A673 (cell line): ENCODE measurements at regions not wholly inside any gene's neighbourhood (a gene's known extent, or its start where the extent isn't known, plus 50 kb on each side); places are given as distances from the start of the nearest gene placed in this dataset.

Experiments
- CTCF ChIP-seq: fragments of 300-800, 200-600 bp; sonication (generic); conservative IDR thresholded peaks from 2 replicates; pipeline ENCODE4 v1.5.1; 2017; ENCODE audit warnings: low read depth, mild to moderate bottlenecking, antibody characterized with exemption, low read length, moderate library complexity, mixed read lengths
- EZH2 ChIP-seq: fragments of 200-600 bp; sonication (generic); IDR thresholded peaks from 2 replicates; pipeline ENCODE4 v1.6.1; 2017; ENCODE audit warnings: borderline replicate concordance, low read depth, mild to moderate bottlenecking, mixed read lengths, antibody characterized with exemption, low read length; ENCODE audit not compliant: poor library complexity, severe bottlenecking

DNA sequence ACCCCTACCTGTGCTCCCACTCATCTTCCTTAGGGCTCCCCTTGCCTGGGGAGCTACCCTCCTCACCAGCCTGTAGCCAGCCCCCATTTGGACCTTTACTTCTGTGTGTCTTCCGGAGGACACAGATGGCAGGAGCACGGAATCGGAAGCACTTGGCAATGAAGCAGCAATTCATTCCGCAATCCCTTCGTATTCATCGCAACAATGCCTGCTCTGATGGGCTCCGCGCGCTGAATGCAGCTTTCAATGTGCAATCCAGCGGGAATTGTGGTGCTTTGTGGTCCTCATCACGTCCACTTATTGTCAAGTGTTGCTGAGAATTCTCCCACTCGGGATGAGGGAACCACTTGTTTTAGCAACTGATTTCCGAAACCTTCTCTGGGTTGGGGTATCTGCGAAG lies 336.0 kb downstream of the DHX35 start:
- TF ChIP-seq EZH2, result no peak
- no peak for TF ChIP-seq CTCF
